Cardiac muscle cell (in vitro differentiated cells and primary cell): ENCODE measurements at regions not wholly inside any gene's neighbourhood (a gene's known extent, or its start where the extent isn't known, plus 50 kb on each side); places are given as distances from the start of the nearest gene placed in this dataset.

Experiments
- DNase-seq, 2 donors: peaks; one replicate each; pipeline versions ENCODE4 v3.0.0 to v3.0.0-alpha.2; 2010 to 2017; ENCODE audit warnings: low read depth in 1 of 2, low spot score in 1 of 2
- H3K27ac ChIP-seq: fragments of 200-600 bp; sonication (generic); 2 replicates; pipeline ENCODE4 v1.5.1; 2016
- H3K27me3 ChIP-seq: fragments of 200-600 bp; sonication (generic); 2 replicates; pipeline ENCODE4 v1.6.0; 2016; ENCODE audit warnings: control low read depth
- H3K36me3 ChIP-seq: fragments of 200-600 bp; sonication (generic); 2 replicates; pipeline ENCODE4 v1.5.1; 2016; ENCODE audit warnings: control low read depth
- H3K4me1 ChIP-seq: fragments of 200-600 bp; sonication (generic); 2 replicates; pipeline ENCODE4 v1.8.1; 2017; ENCODE audit warnings: low read depth, mild to moderate bottlenecking, mixed run types
- H3K4me3 ChIP-seq: fragments of 200-600 bp; sonication (generic); 2 replicates; pipeline ENCODE4 v1.5.1; 2016; ENCODE audit warnings: mild to moderate bottlenecking
- H3K9me3 ChIP-seq: fragments of 200-600 bp; sonication (generic); 2 replicates; pipeline ENCODE4 v1.5.1; 2017; ENCODE audit warnings: low read depth, mild to moderate bottlenecking, control low read depth
- CTCF ChIP-seq: IDR thresholded peaks from 2 replicates; pipeline ENCODE4 v1.5.1; 2012; ENCODE audit warnings: low read depth, mild to moderate bottlenecking, low read length

GRCh38 chr2:196230061-196230854 is 58.9 kb upstream of the STK17B start:
- DNase-seq = no peak
- H3K36me3 ChIP-seq = no peaks in the 10 kb centered on the region
- H3K27ac ChIP-seq = no peak overlapping the region
- no peaks in the 10 kb centered on the region for H3K9me3 ChIP-seq
- no peaks in the 10 kb centered on the region for H3K27me3 ChIP-seq
- H3K4me3 ChIP-seq = no peak overlapping the region
- no peak for TF ChIP-seq CTCF
- H3K4me1 ChIP-seq = no peaks in the 10 kb centered on the region

- TF ChIP-seq CTCF = no peak
- H3K36me3 ChIP-seq = no peaks in the 10 kb centered on the region
- H3K4me1 ChIP-seq = no peaks in the 10 kb centered on the region
- no peaks in the 10 kb centered on the region for H3K9me3 ChIP-seq
- no peak overlapping the region for H3K27ac ChIP-seq
- H3K4me3 ChIP-seq = no peak overlapping the region
- DNase-seq = peak in 1 of 2 donors; percentile 62
- no peaks in the 10 kb centered on the region for H3K27me3 ChIP-seq
Measured at GRCh38 chr2:196233021-196233804, 61.8 kb upstream of the STK17B start.

- Histone ChIP-seq H3K4me1 (no peaks in the 10 kb centered on the region), H3K27ac (no peak overlapping the region), H3K9me3 (no peaks in the 10 kb centered on the region), H3K27me3 (no peaks in the 10 kb centered on the region), H3K4me3 (no peak overlapping the region), H3K36me3 (no peaks in the 10 kb centered on the region)
- TF ChIP-seq CTCF = no peak
- no peak for DNase-seq
Measured at GRCh38 chr2:196233805-196234475, 62.6 kb upstream of the STK17B start.

- no peaks in the 10 kb centered on the region for H3K4me1 ChIP-seq
- H3K4me3 ChIP-seq = no peak overlapping the region
- H3K27me3 ChIP-seq = no peaks in the 10 kb centered on the region
- H3K36me3 ChIP-seq = no peaks in the 10 kb centered on the region
- H3K9me3 ChIP-seq = no peaks in the 10 kb centered on the region
- no peak for TF ChIP-seq CTCF
- DNase-seq = peak in 1 of 2 donors; percentile 84
- no peak overlapping the region for H3K27ac ChIP-seq
Measured at GRCh38 chr2:196234672-196235071, 63.3 kb upstream of the STK17B start.

- no peaks in the 10 kb centered on the region for H3K9me3 ChIP-seq
- H3K4me3 ChIP-seq = no peak overlapping the region
- H3K27me3 ChIP-seq = no peaks in the 10 kb centered on the region
- peak in 1 of 2 donors; percentile 59 for DNase-seq
- H3K4me1 ChIP-seq = no peaks in the 10 kb centered on the region
- no peak for TF ChIP-seq CTCF
- H3K36me3 ChIP-seq = no peaks in the 10 kb centered on the region
- no peak overlapping the region for H3K27ac ChIP-seq
Measured at GRCh38 chr2:196238836-196239380, 67.5 kb upstream of the STK17B start.
